Nephron progenitor cell (in vitro differentiated cells): ENCODE measurements at regions not wholly inside any gene's neighbourhood (a gene's known extent, or its start where the extent isn't known, plus 50 kb on each side); places are given as distances from the start of the nearest gene placed in this dataset.

Experiments
- DNase-seq: peaks from one replicate; pipeline ENCODE4 v3.0.0; 2021
- H3K27ac Mint-ChIP-seq: 2 replicates; pipeline ENCODE4 v1.8.0; 2021; ENCODE audit warnings: mild to moderate bottlenecking, moderate library complexity, mixed read lengths
- H3K27me3 Mint-ChIP-seq: 2 replicates; pipeline ENCODE4 v1.8.0; 2021; ENCODE audit warnings: mild to moderate bottlenecking, low read depth, mixed read lengths; ENCODE audit not compliant: poor library complexity
- H3K36me3 Mint-ChIP-seq: 2 replicates; pipeline ENCODE4 v1.8.0; 2021; ENCODE audit warnings: low read depth, mixed read lengths
- H3K4me1 Mint-ChIP-seq: 2 replicates; pipeline ENCODE4 v1.8.0; 2021; ENCODE audit warnings: mixed read lengths
- H3K4me3 Mint-ChIP-seq: 2 replicates; pipeline ENCODE4 v1.8.0; 2021; ENCODE audit warnings: mild to moderate bottlenecking, moderate library complexity, mixed read lengths
- H3K9me3 Mint-ChIP-seq: 2 replicates; pipeline ENCODE4 v1.8.0; 2021; ENCODE audit warnings: mild to moderate bottlenecking, moderate library complexity, mixed read lengths
- CTCF ChIP-seq: fragments of 200-600 bp; sonication (generic); IDR thresholded peaks from 2 replicates; pipeline ENCODE4 v1.5.0; 2021; ENCODE audit warnings: antibody characterized with exemption

DNA sequence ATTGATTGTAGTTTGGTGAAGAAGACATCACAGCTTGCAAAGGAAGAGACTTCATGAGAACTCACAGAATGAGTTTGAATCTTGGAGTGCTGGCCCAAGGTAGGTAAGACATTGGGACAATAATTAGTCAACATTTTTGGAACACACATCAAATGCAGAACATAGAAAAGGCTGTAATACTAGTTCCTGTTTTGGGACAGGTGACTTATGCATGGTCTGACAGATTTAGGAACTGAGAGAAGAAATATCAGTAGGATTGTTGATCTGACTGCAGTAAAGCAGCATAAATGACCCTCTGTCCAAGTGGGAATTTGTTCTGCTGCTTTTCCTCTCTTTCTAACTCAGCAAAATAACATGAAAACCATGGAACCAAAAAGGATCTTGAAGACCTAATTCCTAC, 102.3 kb upstream of the MAP3K7 start:
- Mint-ChIP-seq H3K9me3 (no peaks in the 10 kb centered on the region), H3K27me3 (peaks cover 7% of the 10 kb centered on the region), H3K4me1 (no peaks in the 10 kb centered on the region), H3K4me3 (no peak overlapping the region), H3K27ac (no peak overlapping the region), H3K36me3 (no peaks in the 10 kb centered on the region)
- no peak for DNase-seq
- TF ChIP-seq CTCF = no peak

DNA sequence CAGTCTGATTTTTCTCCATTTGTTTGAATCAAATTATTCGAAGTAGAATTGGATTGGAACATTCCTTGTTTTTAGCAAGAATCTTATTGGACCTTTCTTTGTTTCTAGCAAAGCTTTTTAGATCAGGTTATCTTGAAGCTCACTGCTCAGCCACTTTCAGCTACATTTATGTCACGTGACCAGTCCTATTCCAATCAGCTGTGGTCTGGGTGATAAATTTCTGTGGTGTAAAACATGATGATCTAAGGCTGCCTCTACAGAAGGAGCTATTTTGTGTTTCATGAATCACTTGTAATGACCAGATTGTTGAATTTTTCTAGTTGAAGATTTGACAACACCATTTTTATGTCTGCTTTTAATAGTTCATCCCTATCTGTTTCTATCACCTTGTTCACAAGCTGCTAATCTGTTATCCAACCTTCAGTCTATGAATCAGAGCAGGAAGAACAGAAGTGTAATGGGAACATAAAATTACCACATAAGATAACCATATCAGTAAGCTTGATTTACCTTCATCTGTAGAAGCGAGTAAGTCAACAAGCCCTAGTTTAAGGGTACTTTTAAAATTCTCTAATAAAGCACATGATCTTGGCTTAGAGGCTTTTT, 101.0 kb upstream of the MAP3K7 start:
- Mint-ChIP-seq H3K4me3 (no peak overlapping the region), H3K9me3 (no peaks in the 10 kb centered on the region), H3K27me3 (peaks cover 7% of the 10 kb centered on the region), H3K4me1 (no peaks in the 10 kb centered on the region), H3K27ac (no peak overlapping the region), H3K36me3 (no peaks in the 10 kb centered on the region)
- no peak for TF ChIP-seq CTCF
- DNase-seq = no peak

- DNase-seq = no peak
- TF ChIP-seq CTCF = no peak
- Mint-ChIP-seq H3K27ac (no peak overlapping the region), H3K4me3 (no peak overlapping the region), H3K27me3 (peaks cover 16% of the 10 kb centered on the region), H3K4me1 (no peaks in the 10 kb centered on the region), H3K36me3 (no peaks in the 10 kb centered on the region), H3K9me3 (no peaks in the 10 kb centered on the region)
Observed at GRCh38 chr6:90681863-90682262, 95.0 kb upstream of the MAP3K7 start.

DNA sequence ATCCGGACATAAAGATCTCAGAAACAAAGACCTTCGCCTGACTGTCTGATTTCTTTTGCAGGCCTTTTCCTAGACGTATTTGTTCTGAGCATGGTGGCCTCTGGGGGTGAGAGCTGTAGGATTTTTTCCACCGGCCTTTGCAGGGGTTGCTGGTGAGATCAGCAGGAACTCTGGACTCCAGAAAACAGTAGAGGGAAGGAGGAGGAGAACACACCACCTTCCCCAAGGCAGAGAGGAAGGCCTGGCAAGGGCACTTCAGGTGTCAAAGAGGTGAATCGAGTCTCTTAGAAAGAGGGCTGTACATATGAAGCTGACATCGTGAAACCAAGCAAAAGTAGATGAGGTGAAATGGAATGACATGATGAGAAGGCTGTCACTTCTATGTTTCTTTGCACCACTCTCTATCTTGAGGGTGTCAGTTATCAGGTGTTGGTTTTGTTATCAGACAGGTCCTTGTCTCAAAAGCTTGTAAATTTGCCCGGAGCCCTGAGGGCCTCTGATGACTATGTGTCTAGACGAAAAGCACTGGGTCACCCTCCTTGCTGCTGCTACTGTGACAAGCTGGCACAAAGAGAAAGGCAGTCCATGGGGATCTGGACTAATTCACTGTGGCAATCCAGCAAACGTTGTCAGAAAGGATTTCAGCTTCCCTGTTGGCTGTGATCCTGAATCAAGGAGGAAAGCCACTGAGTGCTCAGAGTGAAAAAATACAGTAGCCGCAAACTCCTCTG, 91.3 kb upstream of the MAP3K7 start:
- no peaks in the 10 kb centered on the region for H3K4me1 Mint-ChIP-seq
- H3K36me3 Mint-ChIP-seq = no peaks in the 10 kb centered on the region
- no peak overlapping the region for H3K4me3 Mint-ChIP-seq
- peaks cover 45% of the 10 kb centered on the region for H3K27me3 Mint-ChIP-seq
- DNase-seq = no peak
- peak overlapping the region; percentile 34 for H3K27ac Mint-ChIP-seq
- no peak for TF ChIP-seq CTCF
- no peaks in the 10 kb centered on the region for H3K9me3 Mint-ChIP-seq

GRCh38 chr6:90677440-90677839, 90.6 kb upstream of the MAP3K7 start:
- Mint-ChIP-seq H3K27ac (no peak overlapping the region), H3K4me1 (no peaks in the 10 kb centered on the region)
- DNase-seq = no peak

More at GRCh38 chr6:90677440-90677839, 90.6 kb upstream of the MAP3K7 start:
- Mint-ChIP-seq H3K9me3 (no peaks in the 10 kb centered on the region), H3K27me3 (peaks cover 45% of the 10 kb centered on the region), H3K36me3 (no peaks in the 10 kb centered on the region), H3K4me3 (no peak overlapping the region)
- no peak for TF ChIP-seq CTCF
